BJ (cell line): ENCODE measurements at regions not wholly inside any gene's neighbourhood (a gene's known extent, or its start where the extent isn't known, plus 50 kb on each side); places are given as distances from the start of the nearest gene placed in this dataset.

Experiments used
- CTCF ChIA-PET: fragments of 350-600 bp; formaldehyde crosslinking; extraction: SDS; loops from one replicate; lab custom pipeline; 2021; ENCODE audit warnings: antibody characterized with exemption, inconsistent platforms; lab: Yijun Ruan, JAX
- POLR2A ChIA-PET: fragments of 300-600 bp; sonication (Branson Sonifier 250); formaldehyde crosslinking; extraction: SDS; loops from one replicate; lab custom pipeline; 2021; ENCODE audit warnings: antibody characterized with exemption; lab: Charles Lee
- DNase-seq: peaks from one replicate; pipeline ENCODE4 v3.0.0-alpha.2; 2011; ENCODE audit warnings: low read depth
- H3K27me3 ChIP-seq: 2 replicates; pipeline ENCODE4 v1.6.0; 2011; ENCODE audit warnings: low read length; ENCODE audit not compliant: control insufficient read depth, insufficient read depth
- H3K36me3 ChIP-seq: 2 replicates; pipeline ENCODE4 v1.5.1; 2011; ENCODE audit warnings: low read length; ENCODE audit not compliant: control insufficient read depth, insufficient read depth
- H3K4me3 ChIP-seq: 2 replicates; pipeline ENCODE4 v1.5.1; 2011; ENCODE audit warnings: low read depth, mild to moderate bottlenecking, control low read depth, low read length
- TF ChIP-seq, protein P1 (sequence below): IDR thresholded peaks from 2 replicates; pipeline ENCODE4 v1.5.1; 2011; ENCODE audit warnings: low read depth, mild to moderate bottlenecking, control low read depth, inconsistent platforms, low read length, moderate library complexity; ENCODE audit not compliant: insufficient read depth

DNA sequence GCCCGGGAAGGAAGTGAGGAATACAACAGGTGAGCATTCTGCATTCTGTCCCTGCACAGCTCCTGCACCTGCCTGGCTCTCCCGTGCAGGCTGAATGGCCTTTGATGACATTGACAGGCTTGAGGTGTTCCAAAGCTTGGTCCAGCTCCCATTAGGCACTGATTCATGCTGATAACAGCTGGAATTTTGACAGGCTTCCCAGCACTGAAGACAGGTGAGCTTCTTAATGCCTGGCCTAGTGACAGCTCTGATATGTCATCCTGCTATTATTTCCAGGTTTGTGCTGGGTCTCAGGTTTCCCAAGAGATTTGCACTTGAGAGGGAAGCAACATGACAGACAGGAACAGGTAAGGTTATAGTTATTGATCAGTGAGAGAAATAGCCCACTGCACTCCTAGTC, 58.0 kb upstream of the MTNR1B start:
- CTCF ChIA-PET = no interaction called here
- POLR2A ChIA-PET = no interaction called here
- Histone ChIP-seq H3K36me3 (no peaks in the 10 kb centered on the region), H3K27me3 (no peaks in the 10 kb centered on the region), H3K4me3 (no peak overlapping the region)
- no peak for DNase-seq
- TF ChIP-seq, protein P1, sequence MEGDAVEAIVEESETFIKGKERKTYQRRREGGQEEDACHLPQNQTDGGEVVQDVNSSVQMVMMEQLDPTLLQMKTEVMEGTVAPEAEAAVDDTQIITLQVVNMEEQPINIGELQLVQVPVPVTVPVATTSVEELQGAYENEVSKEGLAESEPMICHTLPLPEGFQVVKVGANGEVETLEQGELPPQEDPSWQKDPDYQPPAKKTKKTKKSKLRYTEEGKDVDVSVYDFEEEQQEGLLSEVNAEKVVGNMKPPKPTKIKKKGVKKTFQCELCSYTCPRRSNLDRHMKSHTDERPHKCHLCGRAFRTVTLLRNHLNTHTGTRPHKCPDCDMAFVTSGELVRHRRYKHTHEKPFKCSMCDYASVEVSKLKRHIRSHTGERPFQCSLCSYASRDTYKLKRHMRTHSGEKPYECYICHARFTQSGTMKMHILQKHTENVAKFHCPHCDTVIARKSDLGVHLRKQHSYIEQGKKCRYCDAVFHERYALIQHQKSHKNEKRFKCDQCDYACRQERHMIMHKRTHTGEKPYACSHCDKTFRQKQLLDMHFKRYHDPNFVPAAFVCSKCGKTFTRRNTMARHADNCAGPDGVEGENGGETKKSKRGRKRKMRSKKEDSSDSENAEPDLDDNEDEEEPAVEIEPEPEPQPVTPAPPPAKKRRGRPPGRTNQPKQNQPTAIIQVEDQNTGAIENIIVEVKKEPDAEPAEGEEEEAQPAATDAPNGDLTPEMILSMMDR = no peak

GRCh38 chr11:92915551-92915950, 53.9 kb upstream of the MTNR1B start:
- Histone ChIP-seq H3K36me3 (no peaks in the 10 kb centered on the region), H3K4me3 (no peak overlapping the region)
- CTCF ChIA-PET = no interaction called here

GRCh38 chr11:92916299-92916698, 53.2 kb upstream of the MTNR1B start:
- ChIA-PET CTCF (interaction anchor here (1.0 kb wide), 1 partner anchor 26 kb away, joined by 3 read pairs; no protein-coding TSS in a partner anchor), POLR2A (no interaction called here)
- H3K36me3 ChIP-seq = no peaks in the 10 kb centered on the region

More at GRCh38 chr11:92915551-92915950, 53.9 kb upstream of the MTNR1B start:
- no peaks in the 10 kb centered on the region for H3K27me3 ChIP-seq
- no peak for DNase-seq
- TF ChIP-seq, protein P1 = no peak
- POLR2A ChIA-PET = no interaction called here

DNA sequence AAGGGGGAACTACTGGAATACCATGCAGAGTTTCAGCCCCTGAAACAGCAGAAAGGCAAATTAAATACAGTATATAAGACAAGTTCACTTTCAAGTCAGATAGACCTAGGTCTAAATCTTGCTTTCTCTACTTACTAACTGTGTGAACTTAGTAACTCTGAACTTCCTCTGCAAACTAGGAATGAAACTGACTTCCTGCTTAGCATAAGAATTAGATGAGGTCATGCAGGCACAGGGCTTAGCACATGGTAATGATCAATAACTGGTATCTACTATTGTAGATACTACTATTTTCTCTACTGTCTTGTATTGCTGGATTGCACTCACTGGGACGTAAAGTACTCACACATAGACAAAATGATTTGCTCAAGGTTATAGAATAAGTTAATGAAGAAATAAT, 51.5 kb upstream of the MTNR1B start:
- DNase-seq = no peak
- TF ChIP-seq, protein P1 = no peak
- no peak overlapping the region for H3K4me3 ChIP-seq
- H3K36me3 ChIP-seq = no peaks in the 10 kb centered on the region
- H3K27me3 ChIP-seq = no peaks in the 10 kb centered on the region
- ChIA-PET POLR2A (no interaction called here), CTCF (interaction anchor here (0.7 kb wide), 1 partner anchor 90 kb away, joined by 3 read pairs; no protein-coding TSS in a partner anchor)

More at GRCh38 chr11:92916299-92916698, 53.2 kb upstream of the MTNR1B start:
- TF ChIP-seq, protein P1 = no peak
- Histone ChIP-seq H3K4me3 (no peak overlapping the region), H3K27me3 (no peaks in the 10 kb centered on the region)
- DNase-seq = no peak

DNA sequence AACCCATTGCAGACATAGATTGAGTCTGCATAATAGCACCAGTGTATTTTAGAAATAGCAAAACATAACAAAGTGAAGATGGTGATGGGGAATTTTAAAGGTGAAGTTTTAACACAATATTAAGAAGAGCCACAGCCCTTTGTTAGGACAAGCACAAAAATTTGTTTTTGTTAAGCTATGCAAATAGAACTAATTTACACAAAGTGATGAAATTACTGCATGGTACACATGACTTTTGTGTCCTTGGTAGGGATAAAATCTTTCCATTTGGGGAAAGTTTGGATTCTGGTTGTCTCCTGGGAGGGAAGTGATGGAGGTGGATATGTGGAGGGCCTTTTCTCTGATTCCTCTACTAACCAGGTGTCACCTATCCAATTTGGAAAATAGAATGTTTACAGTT, 50.4 kb upstream of the MTNR1B start:
- Histone ChIP-seq H3K27me3 (no peaks in the 10 kb centered on the region), H3K4me3 (no peak overlapping the region), H3K36me3 (no peaks in the 10 kb centered on the region)
- ChIA-PET POLR2A (no interaction called here), CTCF (no interaction called here)
- DNase-seq = no peak
- TF ChIP-seq, protein P1 = no peak
